Right lobe of liver (tissue), 6 donors: ENCODE measurements at regions not wholly inside any gene's neighbourhood (a gene's known extent, or its start where the extent isn't known, plus 50 kb on each side); places are given as distances from the start of the nearest gene placed in this dataset.
"Not testable (repeated sequence)": the region's sequence is repeated elsewhere in the genome, so short reads cannot be mapped to it uniquely, and the experiment has no call there.

ENCODE experiments used
- ATAC-seq, 4 donors: fragments of 200-7000 bp; cut with Tn5 transposase; one replicate each; pipeline ENCODE4 v1.9.1; 2020; ENCODE audit warnings: mild to moderate bottlenecking in 4 of 4, moderate library complexity in 4 of 4
- DNase-seq, 3 donors: peaks; one replicate each; pipeline ENCODE4 v3.0.0-alpha.2; 2020
- H3K27ac ChIP-seq, 3 donors: fragments of 200-600 bp; one replicate each; pipeline ENCODE4 v1.8.0; 2022
- H3K27me3 ChIP-seq, 2 donors: fragments of 200-600 bp; one replicate each; pipeline ENCODE4 v1.8.0; 2022
- H3K36me3 ChIP-seq, 4 donors: fragments of 200-600 bp; sonication (generic) in 1 of 4; one replicate each; pipeline versions ENCODE4 v1.5.1 to v1.8.0; 2017 to 2022; ENCODE audit warnings: control low read depth in 1 of 4
- H3K4me1 ChIP-seq, 4 donors: fragments of 200-600 bp; sonication (generic) in 1 of 4; one replicate each; pipeline versions ENCODE4 v1.5.1 to v1.8.0; 2017 to 2022; ENCODE audit warnings: control low read depth in 1 of 4
- H3K4me3 ChIP-seq, 3 donors: fragments of 200-600 bp; one replicate each; pipeline ENCODE4 v1.8.0; 2022
- H3K9me3 ChIP-seq, 4 donors: fragments of 200-600 bp; sonication (generic) in 1 of 4; one replicate each; pipeline versions ENCODE4 v1.5.1 to v1.8.0; 2017 to 2022; ENCODE audit warnings: control low read depth in 1 of 4
- CTCF ChIP-seq, 4 donors: fragments of 200-600 bp in 3 of 4; fragments of 450-650 bp in 1 of 4; IDR thresholded peaks; one replicate each; pipeline versions ENCODE4 v1.5.1 to v1.8.0; 2016 to 2022; ENCODE audit warnings: antibody characterized with exemption in 4 of 4, mild to moderate bottlenecking in 2 of 4
- POLR2A ChIP-seq: fragments of 450-650 bp; IDR thresholded peaks from one replicate; pipeline ENCODE4 v1.6.1; 2017; ENCODE audit warnings: antibody characterized with exemption, mild to moderate bottlenecking
- WGBS: methylation state at CpG from one replicate; pipeline ENCODE4 v1.1.6; 2018; ENCODE audit warnings: low coverage, low lambda C conversion rate; ENCODE audit not compliant: insufficient coverage; ENCODE audit errors: missing lambda C conversion rate; 5-methylcytosine and 5-hydroxymethylcytosine counted together
- intact Hi-C, 2 donors: fragments of 100-400 bp; cut with DNase I; formaldehyde crosslinking; loops; one replicate each; pipeline versions ENCODE4 v1.11.2 to v1.14.1; 2022
- donor health status: DM: no; HTN: yes; CAD: no.
- donor health status: DM: no; HTN: no; CAD: no.
- donor health status: DM: no; HTN: no; CAD: no.
- donor health status: DM: no; HTN: yes; CAD: no.
- donor health status: DM: no; HTN: yes; CAD: no.

DNA sequence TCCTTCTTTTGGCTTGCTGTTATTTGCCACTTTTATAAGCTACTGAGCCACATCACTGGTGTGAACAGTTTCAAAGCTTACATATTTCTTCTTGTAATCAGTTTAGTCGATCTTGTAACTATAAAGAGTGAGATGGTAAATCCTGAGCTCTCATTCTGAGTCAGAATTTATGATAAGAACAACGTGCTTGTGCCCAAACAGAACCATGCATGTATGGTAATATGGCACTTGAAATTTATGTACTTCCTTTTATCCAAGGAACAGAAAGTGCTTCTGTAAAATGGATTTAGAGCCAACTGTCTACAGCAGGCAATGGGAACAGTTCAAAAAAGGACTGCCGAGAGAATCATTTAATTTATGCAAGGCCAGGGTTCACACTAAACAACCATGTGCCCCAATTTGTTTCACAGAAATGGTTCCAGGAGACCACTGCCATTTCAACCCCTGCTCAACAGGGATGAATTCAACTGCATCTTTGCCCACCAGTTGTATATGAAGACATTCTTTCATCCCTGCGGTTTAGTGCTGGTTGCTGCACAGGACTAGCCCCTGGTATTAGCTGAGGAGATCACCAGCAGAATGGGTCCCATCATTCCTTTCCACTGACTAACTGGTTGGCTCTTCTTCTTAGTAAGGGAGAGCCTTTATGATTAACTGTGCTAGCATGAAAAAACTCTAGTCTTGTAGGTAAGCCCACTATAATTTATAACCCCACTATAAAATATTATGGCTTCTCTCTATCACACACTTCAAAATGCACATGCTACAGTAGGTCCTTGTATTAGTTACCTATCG is 162.9 kb upstream of the PGRMC2 start:
- Histone ChIP-seq H3K36me3 (no peaks in the 10 kb centered on the region), H3K9me3 (no peaks in the 10 kb centered on the region), H3K4me3 (no peak overlapping the region), H3K27ac (no peak overlapping the region), H3K27me3 (no peaks in the 10 kb centered on the region), H3K4me1 (no peaks in the 10 kb centered on the region)
- WGBS = 68% methylated on average over 4 of the region's 5 CpGs
- DNase-seq = no peak
- intact Hi-C loops = no loop called here
- ATAC-seq = no peak
- TF ChIP-seq POLR2A (no peak), CTCF (IDR thresholded peaks at IDR 0.05) (no peak)

DNA sequence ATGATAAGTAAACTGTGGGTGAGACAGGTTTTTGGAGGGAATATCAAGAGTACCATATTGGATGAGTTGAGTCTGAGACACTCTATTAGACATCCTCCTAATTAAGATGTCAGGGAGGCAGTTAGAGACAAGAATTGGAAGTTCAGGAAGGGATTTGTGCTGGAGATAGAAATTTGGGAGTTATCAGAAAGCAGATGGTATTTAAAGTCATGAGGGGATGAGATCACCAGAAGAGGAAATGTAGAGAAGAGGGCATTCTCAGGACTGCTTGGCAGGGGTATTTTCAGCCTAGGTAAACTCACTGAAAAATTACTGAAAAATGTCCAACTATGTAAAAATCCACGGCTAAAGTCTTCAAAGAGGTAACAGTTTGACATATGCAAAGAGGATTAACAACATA is 161.6 kb upstream of the PGRMC2 start:
- no peak for ATAC-seq
- no peaks in the 10 kb centered on the region for H3K36me3 ChIP-seq
- no peak for TF ChIP-seq CTCF (IDR thresholded peaks at IDR 0.05)
- no peak for TF ChIP-seq POLR2A
- H3K27ac ChIP-seq = no peak overlapping the region
- no peak overlapping the region for H3K4me3 ChIP-seq
- DNase-seq = no peak
- H3K27me3 ChIP-seq = no peaks in the 10 kb centered on the region
- H3K4me1 ChIP-seq = no peaks in the 10 kb centered on the region
- intact Hi-C loops = no loop called here
- H3K9me3 ChIP-seq = no peaks in the 10 kb centered on the region
- WGBS = 50% methylated on average over 1 of the region's 1 CpG

GRCh38 chr4:128444544-128445302 is 157.1 kb upstream of the PGRMC2 start:
- Histone ChIP-seq H3K9me3 (no peaks in the 10 kb centered on the region), H3K36me3 (no peaks in the 10 kb centered on the region), H3K27ac (no peak overlapping the region), H3K4me3 (no peak overlapping the region), H3K4me1 (no peaks in the 10 kb centered on the region), H3K27me3 (no peaks in the 10 kb centered on the region)
- WGBS = 100% methylated on average over 3 of the region's 3 CpGs
- DNase-seq (no peak), ATAC-seq (no peak)
- no peak for TF ChIP-seq POLR2A
- intact Hi-C loops = no loop called here

DNA sequence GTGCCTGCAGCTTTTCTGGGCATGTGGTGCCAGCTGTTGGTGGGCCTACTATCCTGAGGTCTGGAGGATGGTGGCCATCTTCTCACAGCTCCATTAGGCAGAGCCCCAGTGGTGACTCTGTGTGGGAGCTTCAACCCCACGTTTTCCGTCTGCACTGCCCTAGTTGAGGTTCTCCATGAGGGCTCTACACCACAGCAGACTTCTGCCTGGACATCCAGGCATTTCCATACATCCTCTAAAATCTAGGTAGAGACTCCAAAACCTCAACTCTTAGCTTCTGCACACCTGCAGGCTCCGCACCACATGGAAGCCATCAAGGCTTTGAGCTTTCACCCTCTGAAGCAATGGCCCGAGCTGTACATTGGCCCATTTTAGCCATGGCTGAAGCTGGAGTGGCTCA is 153.3 kb upstream of the PGRMC2 start:
- Histone ChIP-seq H3K9me3 (no peaks in the 10 kb centered on the region), H3K4me3 (no peak overlapping the region), H3K4me1 (no peaks in the 10 kb centered on the region), H3K27ac (no peak overlapping the region), H3K27me3 (no peaks in the 10 kb centered on the region), H3K36me3 (no peaks in the 10 kb centered on the region)
- TF ChIP-seq CTCF (IDR thresholded peaks at IDR 0.05) (no peak), POLR2A (no peak)
- WGBS = 100% methylated on average over 2 of the region's 4 CpGs
- ATAC-seq (no peak), DNase-seq (no peak)
- intact Hi-C loops = no loop called here

GRCh38 chr4:128437023-128437422 is 149.4 kb upstream of the PGRMC2 start:
- intact Hi-C loops, H3K27me3 ChIP-seq, H3K9me3 ChIP-seq, H3K4me3 ChIP-seq, H3K36me3 ChIP-seq, DNase-seq, H3K27ac ChIP-seq, H3K4me1 ChIP-seq, ATAC-seq: not testable (repeated sequence)
- no CpG with 5 or more reads among the region's 8 CpGs for WGBS

DNA sequence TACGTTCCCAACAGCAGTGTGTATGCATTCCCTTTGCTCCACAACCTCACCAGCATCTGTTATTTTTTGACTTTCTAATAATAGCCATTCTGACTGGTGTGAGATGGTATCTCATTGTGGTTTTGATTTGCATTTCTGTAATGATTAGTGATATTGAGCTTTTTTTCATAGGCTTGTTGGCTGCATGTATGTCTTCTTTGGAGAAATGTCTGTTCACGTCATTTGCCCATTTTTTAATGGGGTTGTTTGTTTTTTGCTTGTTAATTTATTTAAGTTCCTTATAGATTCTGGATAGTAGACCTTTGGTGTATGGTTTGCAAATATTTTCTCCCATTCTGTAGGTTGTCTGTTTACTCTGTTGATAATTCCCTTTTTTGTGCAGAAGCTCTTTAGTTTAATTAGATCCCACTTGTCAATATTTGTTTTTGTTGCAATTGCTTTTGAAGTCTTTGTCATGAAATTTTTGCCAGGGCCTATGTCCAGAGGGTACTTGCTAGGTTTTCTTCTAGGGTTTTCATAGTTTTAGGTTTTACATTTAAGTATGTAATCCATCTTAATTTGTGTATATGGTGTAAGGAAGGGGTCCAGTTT is 141.5 kb upstream of the PGRMC2 start:
- H3K27me3 ChIP-seq, ATAC-seq, H3K27ac ChIP-seq, H3K4me3 ChIP-seq, DNase-seq, H3K9me3 ChIP-seq, intact Hi-C loops, H3K36me3 ChIP-seq, H3K4me1 ChIP-seq: not testable (repeated sequence)
- 82% methylated on average over 2 of the region's 2 CpGs for WGBS
